ENCODE measurements at regions not wholly inside any gene's neighbourhood (a gene's known extent, or its start where the extent isn't known, plus 50 kb on each side); places are given as distances from the start of the nearest gene placed in this dataset.
"Not testable (repeated sequence)": the region's sequence is repeated elsewhere in the genome, so short reads cannot be mapped to it uniquely, and the experiment has no call there.

DNA sequence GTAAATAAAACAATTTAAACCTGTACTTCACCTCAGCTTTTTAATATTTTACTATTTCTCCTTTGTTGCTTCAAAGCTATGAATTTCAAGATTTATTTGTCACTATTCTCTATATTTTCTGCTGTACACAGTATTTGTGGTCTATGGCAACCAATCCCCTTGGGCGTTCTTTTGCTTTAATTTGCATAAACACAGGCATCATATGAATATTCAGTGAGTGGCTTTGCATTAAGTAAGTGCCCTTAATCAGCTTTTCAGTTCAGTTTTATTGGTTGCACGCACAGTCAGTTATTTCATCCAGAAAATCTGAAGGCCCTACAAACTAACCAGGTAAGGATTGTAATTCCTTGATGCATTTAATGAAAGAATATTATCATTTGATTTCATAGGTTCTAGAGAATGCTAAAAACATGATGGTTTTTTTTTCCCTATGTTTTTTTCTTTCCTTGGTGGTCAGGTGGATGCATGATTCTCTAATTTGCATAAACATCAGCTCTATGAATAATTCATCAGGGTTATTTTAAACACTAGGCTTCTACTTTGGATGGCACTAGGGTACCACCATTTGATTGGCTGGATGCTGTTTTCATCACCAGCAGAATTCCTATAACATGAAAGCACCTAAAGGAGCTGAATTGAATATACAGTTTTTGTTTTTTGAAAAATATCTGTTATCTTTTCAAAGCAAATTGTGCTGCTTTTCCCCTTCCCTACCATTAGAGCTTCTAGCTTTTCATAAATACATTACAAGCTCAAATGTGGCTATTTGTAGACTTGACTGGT, 249.2 kb upstream of the CCNH start:
- DNase-seq (ENCODE audit: extremely low read depth in 1 of 2, low read depth in 1 of 2) = no peak

GRCh38 chr5:87653242-87653641, 240.5 kb upstream of the CCNH start:
- no peak for DNase-seq (ENCODE audit: extremely low read depth in 1 of 2, low read depth in 1 of 2)

DNA sequence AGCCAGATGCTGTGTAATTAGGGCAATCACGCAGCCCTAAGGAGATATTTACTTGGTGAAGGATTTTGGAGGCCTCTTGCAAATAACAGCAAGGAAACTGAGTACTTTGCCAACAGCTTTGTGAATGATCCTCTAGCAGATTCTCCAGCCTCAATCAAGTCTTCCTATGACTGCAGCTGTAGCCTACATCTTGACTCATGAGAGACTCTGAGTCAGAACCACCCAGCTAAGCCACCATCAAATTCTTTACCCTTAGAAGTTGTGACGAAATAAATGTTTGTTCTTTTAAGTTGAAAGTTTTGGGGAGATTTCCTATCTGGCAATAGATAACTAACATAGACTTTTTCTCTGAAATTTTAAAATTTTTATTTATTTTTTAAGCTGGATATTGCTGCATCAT, 237.6 kb upstream of the CCNH start:
- DNase-seq (ENCODE audit: extremely low read depth in 1 of 2, low read depth in 1 of 2) = no peak

GRCh38 chr5:87649455-87649854, 236.7 kb upstream of the CCNH start:
- DNase-seq (ENCODE audit: extremely low read depth in 1 of 2, low read depth in 1 of 2) = no peak

GRCh38 chr5:87645224-87645623, 232.5 kb upstream of the CCNH start:
- DNase-seq (ENCODE audit: extremely low read depth in 1 of 2, low read depth in 1 of 2) = no peak

- DNase-seq (ENCODE audit: extremely low read depth in 1 of 2, low read depth in 1 of 2) = no peak
Observed at GRCh38 chr5:87640902-87641301, 228.2 kb upstream of the CCNH start.

GRCh38 chr5:87627363-87627762, 214.6 kb upstream of the CCNH start:
- DNase-seq (ENCODE audit: extremely low read depth in 1 of 2, low read depth in 1 of 2) = no peak

DNA sequence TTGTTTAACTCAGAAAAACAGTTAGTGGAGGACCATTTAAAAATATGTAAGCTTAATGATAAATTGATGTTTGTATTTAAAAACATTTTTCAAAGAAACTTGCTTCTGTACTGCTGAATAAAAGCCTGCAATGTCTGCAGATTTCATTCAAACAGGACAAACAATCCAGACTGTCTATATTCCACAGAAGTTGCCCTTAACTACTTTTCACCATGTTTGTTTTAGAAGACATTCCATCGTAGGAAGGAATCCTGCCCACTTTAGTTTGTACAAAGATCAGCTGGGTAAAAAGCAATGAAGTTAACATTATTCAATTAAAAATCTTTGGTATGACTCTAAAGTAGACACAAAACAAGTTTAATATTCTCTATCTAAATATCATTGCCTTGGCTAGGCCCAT, 195.7 kb upstream of the CCNH start:
- DNase-seq (ENCODE audit: extremely low read depth in 1 of 2, low read depth in 1 of 2) = no peak

DNA sequence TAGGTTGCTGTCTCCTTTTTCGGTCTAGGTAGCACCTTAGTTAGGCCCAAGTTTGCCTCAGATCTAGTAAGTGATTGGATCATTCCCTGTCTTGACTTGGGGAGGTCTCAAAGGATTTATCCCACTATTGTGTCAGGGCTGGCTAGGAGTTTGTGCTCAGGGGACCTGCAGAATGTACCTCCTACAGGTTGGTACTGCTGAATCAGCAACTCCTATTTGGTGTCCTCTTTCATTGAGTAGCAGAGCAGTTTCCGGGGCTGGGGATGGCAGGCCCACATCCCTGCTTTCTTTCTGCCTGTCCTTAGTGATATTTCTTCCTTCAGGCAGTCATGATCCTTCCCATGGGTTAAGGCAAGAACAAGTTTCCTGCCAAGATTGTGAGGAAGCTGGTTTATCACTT, 192.9 kb upstream of the CCNH start:
- no peak for DNase-seq (ENCODE audit: extremely low read depth in 1 of 2, low read depth in 1 of 2)

DNA sequence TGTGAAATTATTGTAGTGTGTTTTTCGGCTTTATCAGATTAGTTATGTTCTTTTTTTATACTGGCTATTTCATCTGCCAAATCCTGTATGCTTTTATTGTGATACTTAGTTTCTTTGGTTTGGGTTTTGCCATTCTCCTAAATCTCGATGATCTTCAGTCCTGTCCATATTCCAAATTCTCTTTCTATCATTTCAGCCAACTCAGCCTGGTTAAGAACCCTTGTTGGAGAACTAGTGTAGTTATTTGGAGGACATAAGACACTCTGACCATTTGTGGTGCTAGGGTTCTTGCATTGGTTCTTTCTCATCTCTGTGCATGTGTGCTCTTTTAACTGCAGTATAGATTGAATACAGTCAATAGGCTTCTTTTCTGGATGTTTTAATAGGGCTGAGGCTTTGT, 187.0 kb upstream of the CCNH start:
- no peak for DNase-seq (ENCODE audit: extremely low read depth in 1 of 2, low read depth in 1 of 2)

GRCh38 chr5:87598460-87598859, 185.7 kb upstream of the CCNH start:
- DNase-seq (ENCODE audit: extremely low read depth in 1 of 2, low read depth in 1 of 2) = no peak

GRCh38 chr5:87594566-87594965, 181.8 kb upstream of the CCNH start:
- DNase-seq (ENCODE audit: extremely low read depth in 1 of 2, low read depth in 1 of 2) = no peak

- DNase-seq (ENCODE audit: extremely low read depth in 1 of 2, low read depth in 1 of 2) = no peak
Observed at GRCh38 chr5:87589587-87589986, 176.9 kb upstream of the CCNH start.

- no peak for DNase-seq (ENCODE audit: extremely low read depth in 1 of 2, low read depth in 1 of 2)
Observed at GRCh38 chr5:87588316-87588715, 175.6 kb upstream of the CCNH start.

- DNase-seq (ENCODE audit: extremely low read depth in 1 of 2, low read depth in 1 of 2) = not testable (repeated sequence)
Observed at GRCh38 chr5:87583704-87584103, 171.0 kb upstream of the CCNH start.

- DNase-seq (ENCODE audit: extremely low read depth in 1 of 2, low read depth in 1 of 2) = no peak
Observed at GRCh38 chr5:87582149-87582548, 169.4 kb upstream of the CCNH start.

GRCh38 chr5:87581661-87582060, 168.9 kb upstream of the CCNH start:
- no peak for DNase-seq (ENCODE audit: extremely low read depth in 1 of 2, low read depth in 1 of 2)

- DNase-seq (ENCODE audit: extremely low read depth in 1 of 2, low read depth in 1 of 2) = no peak
Observed at GRCh38 chr5:87579678-87580077, 166.9 kb upstream of the CCNH start.

- no peak for DNase-seq (ENCODE audit: extremely low read depth in 1 of 2, low read depth in 1 of 2)
Observed at GRCh38 chr5:87576867-87577266, 164.1 kb upstream of the CCNH start.

- DNase-seq (ENCODE audit: extremely low read depth in 1 of 2, low read depth in 1 of 2) = not testable (repeated sequence)
Observed at GRCh38 chr5:87576306-87576705, 163.6 kb upstream of the CCNH start.

DNA sequence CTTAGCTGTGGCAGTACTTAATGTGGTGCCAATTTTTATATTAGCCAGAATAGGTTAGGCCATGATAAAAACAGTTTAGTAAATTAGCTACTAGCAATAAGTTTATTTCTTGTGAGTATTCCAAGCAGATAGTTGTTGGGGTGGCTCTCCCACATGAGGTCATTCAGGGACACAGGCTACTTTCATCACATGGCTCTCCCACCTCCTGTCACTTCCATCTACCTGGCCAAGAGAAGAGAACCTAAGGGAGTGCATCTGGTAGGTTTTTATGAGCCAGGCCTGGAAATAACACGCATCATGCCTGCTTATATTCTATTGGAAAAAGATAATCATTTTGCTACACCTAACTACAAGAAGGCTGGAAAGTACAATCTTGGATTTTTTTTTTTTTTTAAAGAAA, 161.4 kb upstream of the CCNH start:
- no peak for DNase-seq (ENCODE audit: extremely low read depth in 1 of 2, low read depth in 1 of 2)

DNA sequence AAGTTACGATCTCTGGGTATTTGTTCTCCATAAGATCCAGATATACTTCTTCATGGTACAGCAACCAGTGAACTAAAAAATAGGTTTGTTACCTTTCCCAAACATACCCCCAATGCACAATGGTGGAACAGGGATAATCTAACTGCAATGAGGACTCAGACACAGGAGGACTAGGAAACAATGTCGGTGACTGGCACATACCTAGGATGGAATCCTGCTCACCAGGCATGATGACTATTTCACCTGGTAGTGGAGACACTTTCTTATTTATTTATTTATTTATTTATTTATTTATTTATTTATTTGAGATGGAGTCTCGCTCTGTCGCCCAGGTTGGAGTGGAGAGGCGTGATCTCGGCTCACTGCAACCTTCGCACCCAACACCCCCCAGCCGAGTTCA, 159.9 kb upstream of the CCNH start:
- no peak for DNase-seq (ENCODE audit: extremely low read depth in 1 of 2, low read depth in 1 of 2)

- DNase-seq (ENCODE audit: extremely low read depth in 1 of 2, low read depth in 1 of 2) = no peak
Observed at GRCh38 chr5:87572090-87572489, 159.4 kb upstream of the CCNH start.
